ENCODE measurements at regions not wholly inside any gene's neighbourhood (a gene's known extent, or its start where the extent isn't known, plus 50 kb on each side); places are given as distances from the start of the nearest gene placed in this dataset.

DNA sequence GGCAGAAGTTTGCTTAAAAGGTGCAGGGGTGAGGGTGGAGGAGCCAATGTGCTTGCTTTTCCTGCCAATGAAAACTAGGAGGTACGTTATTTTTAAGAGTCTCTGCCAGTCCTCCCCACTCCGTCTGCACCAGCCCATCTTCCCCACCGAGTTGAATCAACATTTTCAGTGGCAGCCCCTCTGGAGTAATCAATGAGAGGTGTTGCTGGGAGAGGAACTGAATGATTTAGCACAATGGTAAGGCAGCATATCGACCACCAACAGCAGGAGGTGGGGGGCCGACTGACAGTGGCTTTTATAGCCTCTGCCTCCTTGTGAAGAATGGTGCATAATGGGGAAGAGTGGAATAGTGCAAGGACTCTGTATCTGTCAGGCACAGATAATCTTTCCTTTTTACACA is 1465.0 kb upstream of the GOT2 start:
- Histone ChIP-seq H3K9me3 (ENCODE audit: control insufficient read depth, insufficient read depth, low read length) (no peaks in the 10 kb centered on the region), H3K4me2 (ENCODE audit: low read length) (no peak overlapping the region), H3F3A (ENCODE audit: control insufficient read depth, insufficient read depth) (no peaks in the 10 kb centered on the region), H3K9me2 (replicated peaks; ENCODE audit: control insufficient read depth, low read length) (no peaks in the 10 kb centered on the region), H3K4me1 (ENCODE audit: control insufficient read depth, low read length) (no peaks in the 10 kb centered on the region), H3K4me3 (ENCODE audit: low read length) (no peak overlapping the region), H3K27me3 (ENCODE audit: control insufficient read depth, low read length) (no peaks in the 10 kb centered on the region), H3K27ac (ENCODE audit: low read depth, low read length) (no peak overlapping the region), H3K36me3 (ENCODE audit: control insufficient read depth, low read length) (no peaks in the 10 kb centered on the region), H4K20me1 (ENCODE audit: control insufficient read depth, insufficient read depth, low read depth, low read length) (no peaks in the 10 kb centered on the region), H3K79me2 (ENCODE audit: control insufficient read depth, low read length) (no peaks in the 10 kb centered on the region)
- TF ChIP-seq, protein P1, sequence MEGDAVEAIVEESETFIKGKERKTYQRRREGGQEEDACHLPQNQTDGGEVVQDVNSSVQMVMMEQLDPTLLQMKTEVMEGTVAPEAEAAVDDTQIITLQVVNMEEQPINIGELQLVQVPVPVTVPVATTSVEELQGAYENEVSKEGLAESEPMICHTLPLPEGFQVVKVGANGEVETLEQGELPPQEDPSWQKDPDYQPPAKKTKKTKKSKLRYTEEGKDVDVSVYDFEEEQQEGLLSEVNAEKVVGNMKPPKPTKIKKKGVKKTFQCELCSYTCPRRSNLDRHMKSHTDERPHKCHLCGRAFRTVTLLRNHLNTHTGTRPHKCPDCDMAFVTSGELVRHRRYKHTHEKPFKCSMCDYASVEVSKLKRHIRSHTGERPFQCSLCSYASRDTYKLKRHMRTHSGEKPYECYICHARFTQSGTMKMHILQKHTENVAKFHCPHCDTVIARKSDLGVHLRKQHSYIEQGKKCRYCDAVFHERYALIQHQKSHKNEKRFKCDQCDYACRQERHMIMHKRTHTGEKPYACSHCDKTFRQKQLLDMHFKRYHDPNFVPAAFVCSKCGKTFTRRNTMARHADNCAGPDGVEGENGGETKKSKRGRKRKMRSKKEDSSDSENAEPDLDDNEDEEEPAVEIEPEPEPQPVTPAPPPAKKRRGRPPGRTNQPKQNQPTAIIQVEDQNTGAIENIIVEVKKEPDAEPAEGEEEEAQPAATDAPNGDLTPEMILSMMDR (IDR thresholded peaks at IDR 0.05; ENCODE audit: low read depth, low read length, poor library complexity, severe bottlenecking) = no peak
- TF ChIP-seq EZH2phosphoT487 (IDR thresholded peaks at IDR 0.05; ENCODE audit: borderline replicate concordance, low read length) = no peak

DNA sequence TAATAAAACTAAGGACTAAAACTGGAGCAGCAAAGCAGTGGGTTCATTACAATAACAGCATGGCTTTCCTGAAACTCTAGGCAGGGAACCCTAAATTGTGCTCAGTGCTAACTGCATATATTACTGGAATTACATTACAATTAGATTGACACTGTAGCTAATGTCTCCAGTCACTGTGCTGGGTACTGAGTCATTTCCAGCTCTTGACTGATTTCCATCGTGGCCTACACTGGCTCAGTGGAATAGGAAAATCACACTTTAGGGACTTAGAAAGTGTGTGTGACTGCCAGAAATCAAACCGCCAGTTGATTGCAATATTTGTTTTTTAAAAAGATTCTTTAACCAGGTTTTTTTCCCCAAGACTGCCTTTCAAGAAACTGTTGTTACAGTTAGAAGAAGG is 1447.4 kb upstream of the GOT2 start:
- H3K4me3 ChIP-seq (ENCODE audit: low read length) = no peak overlapping the region
- H3K27ac ChIP-seq (ENCODE audit: low read depth, low read length) = no peak overlapping the region
- H4K20me1 ChIP-seq (ENCODE audit: control insufficient read depth, insufficient read depth, low read depth, low read length) = no peaks in the 10 kb centered on the region
- H3K36me3 ChIP-seq (ENCODE audit: control insufficient read depth, low read length) = no peaks in the 10 kb centered on the region
- H3K79me2 ChIP-seq (ENCODE audit: control insufficient read depth, low read length) = no peaks in the 10 kb centered on the region
- no peaks in the 10 kb centered on the region for H3K9me3 ChIP-seq (ENCODE audit: control insufficient read depth, insufficient read depth, low read length)
- no peaks in the 10 kb centered on the region for H3F3A ChIP-seq (ENCODE audit: control insufficient read depth, insufficient read depth)
- no peaks in the 10 kb centered on the region for H3K9me2 ChIP-seq (replicated peaks; ENCODE audit: control insufficient read depth, low read length)
- no peaks in the 10 kb centered on the region for H3K4me1 ChIP-seq (ENCODE audit: control insufficient read depth, low read length)
- no peak overlapping the region for H3K4me2 ChIP-seq (ENCODE audit: low read length)
- no peak for TF ChIP-seq EZH2phosphoT487 (IDR thresholded peaks at IDR 0.05; ENCODE audit: borderline replicate concordance, low read length)
- TF ChIP-seq, protein P1 (IDR thresholded peaks at IDR 0.05; ENCODE audit: low read depth, low read length, poor library complexity, severe bottlenecking) = no peak
- H3K27me3 ChIP-seq (ENCODE audit: control insufficient read depth, low read length) = no peaks in the 10 kb centered on the region

DNA sequence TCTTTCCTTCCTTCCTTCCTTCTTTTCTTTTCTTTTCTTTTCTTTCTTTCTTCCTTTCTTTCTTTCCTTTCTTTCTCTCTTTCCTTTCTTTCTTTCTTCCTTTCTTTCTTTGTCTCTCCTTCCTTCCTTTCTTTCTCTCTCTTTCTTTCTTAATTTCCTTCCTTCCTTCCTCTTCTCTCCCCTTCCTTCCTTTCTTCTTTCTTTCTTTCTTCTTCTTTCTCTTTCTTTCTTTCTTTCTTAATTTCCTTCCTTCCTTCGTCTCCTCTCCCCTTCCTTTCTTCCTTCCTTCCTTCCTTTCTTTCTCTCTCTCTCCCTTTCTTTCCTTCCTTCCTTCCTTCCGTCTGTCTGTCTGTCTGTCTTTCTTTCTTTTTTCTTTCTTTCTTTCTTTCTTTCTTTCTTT is 1446.5 kb upstream of the GOT2 start:
- no peaks in the 10 kb centered on the region for H3K36me3 ChIP-seq (ENCODE audit: control insufficient read depth, low read length)
- no peaks in the 10 kb centered on the region for H3F3A ChIP-seq (ENCODE audit: control insufficient read depth, insufficient read depth)
- no peaks in the 10 kb centered on the region for H3K27me3 ChIP-seq (ENCODE audit: control insufficient read depth, low read length)
- no peaks in the 10 kb centered on the region for H3K4me1 ChIP-seq (ENCODE audit: control insufficient read depth, low read length)
- H3K9me2 ChIP-seq (replicated peaks; ENCODE audit: control insufficient read depth, low read length) = no peaks in the 10 kb centered on the region
- H3K27ac ChIP-seq (ENCODE audit: low read depth, low read length) = no peak overlapping the region
- H3K79me2 ChIP-seq (ENCODE audit: control insufficient read depth, low read length) = no peaks in the 10 kb centered on the region
- no peak overlapping the region for H3K4me3 ChIP-seq (ENCODE audit: low read length)
- TF ChIP-seq EZH2phosphoT487 (IDR thresholded peaks at IDR 0.05; ENCODE audit: borderline replicate concordance, low read length) = no peak
- H3K4me2 ChIP-seq (ENCODE audit: low read length) = no peak overlapping the region
- no peaks in the 10 kb centered on the region for H3K9me3 ChIP-seq (ENCODE audit: control insufficient read depth, insufficient read depth, low read length)
- H4K20me1 ChIP-seq (ENCODE audit: control insufficient read depth, insufficient read depth, low read depth, low read length) = no peaks in the 10 kb centered on the region

DNA sequence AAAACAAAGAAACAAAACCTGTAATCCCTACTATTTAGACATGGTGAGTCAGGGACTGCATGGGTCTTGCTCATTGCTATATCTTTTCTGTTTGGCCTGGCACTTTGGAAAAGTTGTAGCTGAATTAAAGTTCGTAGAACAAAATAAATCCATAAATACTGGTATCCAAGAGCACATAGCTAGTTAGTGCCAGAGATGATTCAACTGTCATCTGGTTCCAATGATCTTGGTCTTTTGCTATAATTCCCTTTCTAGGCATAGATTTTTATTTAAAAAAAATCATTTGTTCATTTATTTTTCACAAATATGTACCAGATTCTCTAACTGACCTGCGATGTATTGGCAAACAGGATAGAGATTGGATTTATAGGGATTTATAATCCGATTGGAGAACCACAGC is 1436.1 kb upstream of the GOT2 start:
- Histone ChIP-seq H3K4me3 (ENCODE audit: low read length) (no peak overlapping the region), H3K4me1 (ENCODE audit: control insufficient read depth, low read length) (no peaks in the 10 kb centered on the region), H4K20me1 (ENCODE audit: control insufficient read depth, insufficient read depth, low read depth, low read length) (no peaks in the 10 kb centered on the region), H3K9me2 (replicated peaks; ENCODE audit: control insufficient read depth, low read length) (no peaks in the 10 kb centered on the region), H3K27me3 (ENCODE audit: control insufficient read depth, low read length) (no peaks in the 10 kb centered on the region), H3K4me2 (ENCODE audit: low read length) (no peak overlapping the region), H3K79me2 (ENCODE audit: control insufficient read depth, low read length) (no peaks in the 10 kb centered on the region), H3K27ac (ENCODE audit: low read depth, low read length) (no peak overlapping the region), H3K36me3 (ENCODE audit: control insufficient read depth, low read length) (no peaks in the 10 kb centered on the region), H3F3A (ENCODE audit: control insufficient read depth, insufficient read depth) (no peaks in the 10 kb centered on the region), H3K9me3 (ENCODE audit: control insufficient read depth, insufficient read depth, low read length) (no peaks in the 10 kb centered on the region)
- TF ChIP-seq EZH2phosphoT487 (IDR thresholded peaks at IDR 0.05; ENCODE audit: borderline replicate concordance, low read length) = no peak
- TF ChIP-seq, protein P1 (IDR thresholded peaks at IDR 0.05; ENCODE audit: low read depth, low read length, poor library complexity, severe bottlenecking) = no peak

Data from DOHH2 (cell line).